Peyer's patch (tissue), 4 donors: ENCODE measurements at regions not wholly inside any gene's neighbourhood (a gene's known extent, or its start where the extent isn't known, plus 50 kb on each side); places are given as distances from the start of the nearest gene placed in this dataset.

ENCODE experiments used
- CTCF ChIP-seq, 6 experiments: fragments of 450-650 bp in 4 of 6; fragments of 200-600 bp in 2 of 6; sonication (generic) in 1 of 6; IDR thresholded peaks; one replicate each; pipeline ENCODE4 v1.5.1; 2017 to 2019; ENCODE audit warnings: antibody characterized with exemption in 6 of 6, mild to moderate bottlenecking in 3 of 6, moderate library complexity in 1 of 6
- POLR2A ChIP-seq, 2 donors: fragments of 450-650 bp; IDR thresholded peaks; one replicate each; pipeline ENCODE4 v1.5.1; 2017; ENCODE audit warnings: antibody characterized with exemption in 2 of 2, mild to moderate bottlenecking in 2 of 2, moderate library complexity in 2 of 2

GRCh38 chr3:139198186-139198585 is 145.6 kb upstream of the MRPS22 start:
- TF ChIP-seq CTCF (IDR thresholded peaks at IDR 0.05) (no peak), POLR2A (IDR thresholded peaks at IDR 0.05) (no peak)
